Natural killer cell treated with Interleukin-12 subunit alpha and Interleukin-12 subunit beta and Interleukin-15 and Interleukin-18, amount 100 ng/mL, for 72 hours (primary cell): ENCODE measurements at regions not wholly inside any gene's neighbourhood (a gene's known extent, or its start where the extent isn't known, plus 50 kb on each side); places are given as distances from the start of the nearest gene placed in this dataset.

Source experiments
- ATAC-seq, 2 donors: fragments of 150-1000 bp; cut with Tn5 transposase in 1 of 2; sonication (Bioruptor Pico), chemical (Tn5 transposase) in 1 of 2; 2 replicates each; pipeline ENCODE4 v1.10.0; 2021
- DNase-seq: peaks from one replicate; pipeline ENCODE4 v3.0.0; 2022; ENCODE audit warnings: low spot score
- H3K27ac Mint-ChIP-seq, 2 donors: 1 replicate in 1 of 2; 2 replicates in 1 of 2; pipeline ENCODE4 v1.8.0; 2022; ENCODE audit warnings: mixed read lengths in 2 of 2, mild to moderate bottlenecking in 1 of 2, moderate library complexity in 1 of 2
- H3K27me3 Mint-ChIP-seq, 2 donors: 1 replicate in 1 of 2; 2 replicates in 1 of 2; pipeline ENCODE4 v1.8.0; 2022; ENCODE audit warnings: mixed read lengths in 2 of 2
- H3K36me3 Mint-ChIP-seq: one replicate; pipeline ENCODE4 v1.8.0; 2022; ENCODE audit warnings: mixed read lengths
- H3K4me1 Mint-ChIP-seq, 2 donors: 1 replicate in 1 of 2; 2 replicates in 1 of 2; pipeline ENCODE4 v1.8.0; 2022; ENCODE audit warnings: low read depth in 2 of 2, mixed read lengths in 2 of 2, mild to moderate bottlenecking in 1 of 2
- H3K4me3 Mint-ChIP-seq: one replicate; pipeline ENCODE4 v1.8.0; 2022; ENCODE audit warnings: mixed read lengths
- H3K9me3 Mint-ChIP-seq: 2 replicates; pipeline ENCODE4 v1.8.0; 2022; ENCODE audit warnings: mixed read lengths

DNA sequence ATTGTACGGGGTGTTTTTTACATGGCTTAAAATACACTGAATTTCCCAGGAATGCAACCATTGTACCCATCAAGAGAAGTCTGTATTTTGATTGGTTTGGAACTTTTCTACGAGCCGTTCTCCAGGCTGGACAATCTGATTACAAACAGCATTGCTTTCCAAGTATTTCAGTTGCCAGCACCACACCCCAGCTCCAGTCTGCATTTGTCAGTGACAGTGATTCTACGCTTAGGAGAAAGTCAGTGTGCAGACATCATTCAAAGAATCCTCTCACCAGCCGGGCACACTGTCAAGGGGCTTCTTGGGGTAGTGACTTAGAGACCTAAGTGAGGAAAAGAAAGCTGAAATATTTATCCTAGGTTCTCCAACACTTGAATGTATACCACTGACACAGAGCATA, 194.1 kb downstream of the ANAPC1 start:
- peaks cover 11 to 18% of the 10 kb centered on the region in 2 donors for H3K27me3 Mint-ChIP-seq
- no peaks in the 10 kb centered on the region for H3K9me3 Mint-ChIP-seq
- DNase-seq (no peak), ATAC-seq (no peak)
- no peak overlapping the region for H3K4me3 Mint-ChIP-seq
- H3K4me1 Mint-ChIP-seq = no peaks in the 10 kb centered on the region
- H3K27ac Mint-ChIP-seq = no peak overlapping the region
- H3K36me3 Mint-ChIP-seq = no peaks in the 10 kb centered on the region

DNA sequence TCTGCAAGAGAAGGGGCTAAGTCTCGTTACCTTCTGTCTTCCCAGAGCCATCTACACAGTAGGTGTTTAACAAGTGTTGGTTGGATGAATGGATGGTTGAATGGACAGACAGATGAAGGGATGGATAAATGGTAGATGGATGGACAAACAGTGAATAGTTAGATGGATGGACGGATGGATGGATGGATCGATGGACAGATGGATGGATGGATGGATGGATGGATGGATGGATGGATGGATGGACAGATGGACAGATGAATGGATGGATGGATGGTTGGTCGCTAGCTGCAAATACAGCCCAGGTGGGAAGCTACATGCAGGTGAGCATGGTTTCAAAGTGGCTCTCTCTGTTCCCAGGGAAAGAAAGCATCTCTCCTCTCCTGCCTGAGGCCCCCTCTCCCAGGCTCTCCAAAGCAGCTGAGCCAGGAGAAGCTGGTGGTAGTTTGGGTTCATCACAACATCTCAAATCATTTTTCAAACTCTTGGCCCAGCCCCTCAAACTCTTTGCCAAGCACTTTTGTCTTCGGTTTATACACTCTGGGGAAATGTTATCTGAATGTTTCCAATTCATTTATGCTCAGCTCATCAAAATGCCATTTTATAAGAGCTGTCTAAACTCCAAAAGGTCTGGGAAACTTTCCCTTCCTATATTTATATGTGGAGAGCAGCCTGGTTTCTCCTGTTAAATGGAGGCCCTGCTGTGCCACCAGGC, 192.7 kb downstream of the ANAPC1 start:
- Mint-ChIP-seq H3K36me3 (no peaks in the 10 kb centered on the region), H3K4me1 (no peaks in the 10 kb centered on the region)

DNA sequence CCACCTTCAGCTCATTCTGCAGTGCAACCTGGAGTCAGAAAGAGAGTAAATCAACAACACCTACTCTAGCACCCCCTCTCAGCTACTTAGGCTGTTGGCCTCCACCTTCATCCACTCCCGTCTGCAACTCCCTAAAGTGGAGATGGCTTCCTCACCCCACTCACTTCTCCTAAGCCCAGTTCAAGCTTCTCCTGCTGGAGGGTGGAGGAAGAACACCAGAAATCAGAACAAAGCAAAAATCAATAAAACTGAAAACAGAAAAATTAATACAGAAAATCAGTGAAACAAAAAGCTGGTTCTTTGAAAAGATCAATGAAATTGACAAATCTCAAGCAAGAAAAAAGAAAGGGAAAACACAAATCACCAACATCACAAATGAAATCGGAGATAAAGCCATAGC, 191.7 kb downstream of the ANAPC1 start:
- ATAC-seq (no peak), DNase-seq (no peak)
- Mint-ChIP-seq H3K36me3 (no peaks in the 10 kb centered on the region), H3K9me3 (no peaks in the 10 kb centered on the region), H3K27me3 (peaks cover 15 to 25% of the 10 kb centered on the region in 2 donors), H3K4me3 (no peak overlapping the region), H3K27ac (peak overlapping the region in 1 of 2 donors; percentile 16), H3K4me1 (no peaks in the 10 kb centered on the region)

More for the DNA sequence above, 192.7 kb downstream of the ANAPC1 start:
- Mint-ChIP-seq H3K27me3 (peaks cover 15 to 25% of the 10 kb centered on the region in 2 donors), H3K4me3 (no peak overlapping the region), H3K9me3 (no peaks in the 10 kb centered on the region), H3K27ac (no peak overlapping the region)
- DNase-seq = no peak
- no peak for ATAC-seq

DNA sequence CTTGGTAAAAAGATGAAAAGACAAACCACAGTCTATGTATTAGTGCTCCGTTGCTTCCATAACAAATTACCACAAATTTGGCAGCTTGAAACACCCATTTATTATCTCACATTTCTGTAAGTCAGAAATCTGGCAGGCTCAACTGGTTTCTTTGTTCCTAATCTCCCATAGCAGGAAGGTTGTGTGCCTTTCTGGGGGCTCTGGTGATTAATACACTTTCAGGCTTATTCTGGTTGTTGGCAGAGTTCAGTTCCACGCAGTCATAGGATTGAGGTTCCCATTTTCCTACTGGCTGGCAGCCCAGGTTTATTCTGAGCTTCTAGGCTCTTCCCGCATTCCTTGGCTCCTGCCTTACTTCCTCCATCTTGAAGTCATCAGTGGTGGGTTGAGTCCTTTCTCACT, 189.3 kb downstream of the ANAPC1 start:
- Mint-ChIP-seq H3K4me3 (no peak overlapping the region), H3K27ac (peak overlapping the region in 1 of 2 donors; percentile 26), H3K27me3 (peaks cover 15 to 25% of the 10 kb centered on the region in 2 donors)

DNA sequence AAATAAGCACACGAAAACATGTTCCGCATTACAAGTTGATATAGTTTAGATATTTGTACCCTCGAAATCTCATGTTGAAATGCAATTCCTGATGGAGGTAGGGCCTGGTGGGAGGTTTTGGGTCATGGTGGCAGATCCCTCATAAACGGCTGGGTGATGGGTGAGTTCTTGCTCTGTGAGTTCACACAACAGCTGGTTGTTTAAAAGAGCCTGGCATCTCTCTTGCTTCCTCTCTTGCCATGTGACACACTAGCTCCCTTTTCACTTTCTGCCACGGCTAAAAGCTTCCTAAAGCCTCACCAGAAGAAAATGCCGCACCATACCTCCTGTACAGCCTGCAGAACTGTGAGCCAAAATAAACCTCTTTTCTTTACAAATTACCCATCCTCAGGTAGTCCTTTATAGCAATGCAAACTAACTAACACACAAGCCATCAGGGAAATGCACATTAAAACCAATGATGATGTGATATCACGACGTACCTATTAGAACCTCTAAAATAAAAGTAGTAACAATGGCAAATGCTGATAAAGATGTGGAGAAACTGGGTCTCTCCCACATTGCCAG, 188.5 kb downstream of the ANAPC1 start:
- Mint-ChIP-seq H3K36me3 (no peaks in the 10 kb centered on the region), H3K4me3 (no peak overlapping the region), H3K27me3 (peaks cover 15 to 25% of the 10 kb centered on the region in 2 donors), H3K27ac (no peak overlapping the region), H3K9me3 (no peaks in the 10 kb centered on the region), H3K4me1 (peaks cover 12% of the 10 kb centered on the region in 2 donors)
- no peak for ATAC-seq
- no peak for DNase-seq

More for the DNA sequence above, 189.3 kb downstream of the ANAPC1 start:
- Mint-ChIP-seq H3K36me3 (no peaks in the 10 kb centered on the region), H3K9me3 (no peaks in the 10 kb centered on the region), H3K4me1 (peaks cover 12% of the 10 kb centered on the region in 2 donors)
- ATAC-seq = no peak
- DNase-seq = no peak

DNA sequence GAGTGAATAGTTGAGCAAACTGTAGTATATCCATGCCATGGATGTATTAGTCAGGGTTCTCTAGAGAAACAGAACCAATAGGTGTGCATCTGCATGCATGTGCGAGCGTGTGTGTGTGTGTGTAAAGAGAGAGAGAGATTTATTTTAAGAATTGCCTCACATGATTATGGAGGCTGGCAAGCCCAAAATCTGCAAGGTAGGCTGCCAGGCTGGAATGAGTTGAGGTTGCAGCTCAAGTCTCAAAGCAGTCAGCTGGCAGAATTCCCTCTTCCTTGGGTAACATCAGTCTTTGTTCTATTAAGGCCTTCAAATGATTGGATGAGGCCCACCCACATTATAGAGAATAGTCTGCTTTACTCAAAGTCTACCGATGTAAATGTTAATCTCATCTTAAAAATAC, 187.8 kb downstream of the ANAPC1 start:
- H3K4me3 Mint-ChIP-seq = no peak overlapping the region

DNA sequence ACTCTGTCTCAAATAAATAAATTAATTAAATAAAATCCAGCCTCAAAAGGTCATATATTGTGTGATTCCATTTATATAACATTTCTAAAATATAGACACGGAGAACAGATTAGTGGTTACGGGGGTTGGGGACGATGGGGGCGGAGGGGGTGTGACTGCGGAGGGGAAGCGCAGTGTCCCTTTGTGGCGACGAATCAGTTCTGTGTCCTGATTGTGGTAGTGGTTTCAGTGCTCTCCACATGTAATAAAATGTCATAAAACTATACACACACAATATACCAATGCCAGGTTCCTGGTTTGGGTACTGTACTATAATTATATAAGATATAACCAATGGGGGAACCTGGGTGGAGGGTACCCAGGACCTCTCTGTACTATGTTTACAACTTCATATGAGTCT, 186.4 kb downstream of the ANAPC1 start:
- Mint-ChIP-seq H3K4me1 (peaks cover 20 to 28% of the 10 kb centered on the region in 2 donors), H3K4me3 (no peak overlapping the region), H3K36me3 (no peaks in the 10 kb centered on the region)

More for the DNA sequence above, 187.8 kb downstream of the ANAPC1 start:
- Mint-ChIP-seq H3K27me3 (peaks cover 12 to 20% of the 10 kb centered on the region in 2 donors), H3K36me3 (no peaks in the 10 kb centered on the region), H3K27ac (no peak overlapping the region), H3K9me3 (no peaks in the 10 kb centered on the region), H3K4me1 (peaks cover 12 to 15% of the 10 kb centered on the region in 2 donors)
- no peak for DNase-seq
- no peak for ATAC-seq

DNA sequence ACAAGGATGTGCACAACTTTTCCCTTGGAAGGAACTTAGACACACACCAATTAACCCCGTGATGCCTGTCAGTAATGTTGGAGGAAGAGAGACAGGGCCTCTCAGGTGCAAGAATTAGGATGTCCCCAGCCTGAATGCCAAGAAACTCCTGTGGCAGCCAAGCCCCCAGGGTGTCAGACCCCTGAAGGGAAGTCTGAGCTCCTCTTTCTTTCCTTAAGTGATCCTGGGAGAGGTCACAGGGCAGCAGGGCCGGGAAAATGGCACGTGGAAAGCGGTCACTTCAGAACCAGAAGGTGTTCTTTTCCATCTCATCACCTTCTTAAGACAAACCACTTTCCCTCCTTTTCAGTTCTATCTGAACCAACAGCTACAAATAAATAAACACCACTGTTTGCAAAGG, 185.9 kb downstream of the ANAPC1 start:
- ATAC-seq = no peak
- Mint-ChIP-seq H3K36me3 (no peaks in the 10 kb centered on the region), H3K9me3 (no peaks in the 10 kb centered on the region), H3K4me1 (peaks cover 20 to 28% of the 10 kb centered on the region in 2 donors), H3K4me3 (no peak overlapping the region), H3K27me3 (peaks cover 17 to 18% of the 10 kb centered on the region in 2 donors), H3K27ac (no peak overlapping the region)
- DNase-seq = no peak

More for the DNA sequence above, 186.4 kb downstream of the ANAPC1 start:
- Mint-ChIP-seq H3K27ac (no peak overlapping the region), H3K9me3 (no peaks in the 10 kb centered on the region), H3K27me3 (peaks cover 18% of the 10 kb centered on the region in 2 donors)
- ATAC-seq (no peak), DNase-seq (no peak)

DNA sequence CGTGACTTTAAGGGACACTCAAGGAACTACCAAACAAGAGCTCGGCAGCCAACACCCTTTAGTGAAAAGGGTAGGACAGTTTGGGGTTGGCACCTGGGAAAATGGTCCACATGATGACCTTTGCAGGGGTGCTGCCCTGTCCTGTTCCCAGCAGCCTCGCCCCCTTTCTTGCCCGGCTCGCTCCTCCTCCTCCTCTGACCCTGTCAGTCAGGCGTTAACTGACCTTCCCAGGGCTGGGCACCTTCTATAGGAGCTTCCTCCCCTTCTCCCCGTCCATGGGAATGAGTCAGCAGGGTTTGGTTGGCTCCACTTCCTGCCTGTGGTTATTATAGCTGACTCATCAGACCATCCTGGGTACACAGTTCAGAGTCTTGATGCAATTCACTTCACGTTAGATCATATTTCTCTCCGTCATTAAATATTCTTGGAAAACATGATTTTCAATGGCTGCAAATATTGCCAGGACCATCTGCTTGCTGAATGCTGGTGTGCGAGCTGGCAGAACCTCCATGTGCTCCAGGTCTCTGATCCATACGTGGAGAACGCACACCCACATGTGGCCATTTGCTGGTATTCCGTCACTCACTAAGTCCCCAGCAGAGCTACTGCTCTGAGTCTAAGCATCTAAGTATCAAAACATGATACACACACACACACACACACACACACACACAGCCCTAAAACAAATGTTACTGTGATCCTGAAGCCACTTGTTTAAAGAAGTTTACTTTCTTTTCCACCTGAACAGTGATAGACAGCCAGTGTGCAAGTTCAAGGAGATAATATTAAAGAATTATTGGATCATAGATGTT, 185.0 kb downstream of the ANAPC1 start:
- DNase-seq (peak; percentile 88), ATAC-seq (peak; percentile 98)
- Mint-ChIP-seq H3K27ac (peak overlapping the region; percentile 67 to 79), H3K36me3 (no peaks in the 10 kb centered on the region), H3K4me3 (peak overlapping the region; percentile 66), H3K27me3 (peaks cover 9 to 15% of the 10 kb centered on the region in 2 donors), H3K9me3 (no peaks in the 10 kb centered on the region), H3K4me1 (peaks cover 20 to 28% of the 10 kb centered on the region in 2 donors)

DNA sequence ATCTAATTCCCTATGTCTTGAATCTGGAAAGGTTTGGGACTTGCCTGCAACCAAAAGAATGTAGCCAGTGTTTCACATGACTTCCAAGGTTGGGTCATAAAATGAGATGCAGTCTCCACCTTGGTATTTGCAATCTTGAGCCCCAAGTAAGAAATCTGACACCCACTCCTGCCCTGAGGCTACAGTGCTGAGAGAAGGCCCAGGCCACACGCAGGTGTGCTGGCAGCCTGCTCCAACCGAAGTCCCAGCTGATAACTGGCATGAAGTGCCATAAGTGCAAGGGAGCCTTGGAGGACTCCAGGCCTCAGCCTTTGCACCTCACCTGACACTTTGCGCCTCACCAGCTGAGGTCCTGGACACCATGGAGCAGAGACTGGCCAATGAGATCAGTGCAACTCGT, 182.7 kb downstream of the ANAPC1 start:
- peaks cover 29 to 40% of the 10 kb centered on the region in 2 donors for H3K4me1 Mint-ChIP-seq

DNA sequence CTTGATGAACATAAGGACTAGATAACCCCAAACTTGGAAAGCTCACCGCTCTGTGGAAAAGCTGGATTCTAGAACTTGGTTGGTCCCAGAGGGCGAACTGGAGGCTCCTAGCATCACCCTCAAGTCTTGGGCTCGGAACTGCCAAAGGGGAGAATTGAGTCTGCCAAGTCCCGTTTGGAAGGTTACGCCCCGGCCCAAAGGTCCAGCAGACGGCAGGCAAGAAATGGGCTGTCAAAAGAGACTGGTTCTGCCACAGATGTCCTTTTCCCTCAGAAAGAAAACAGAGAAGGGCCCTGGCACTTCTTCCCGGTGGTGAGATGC, 182.2 kb downstream of the ANAPC1 start:
- no peak for ATAC-seq
- no peak for DNase-seq
- no peak overlapping the region for H3K4me3 Mint-ChIP-seq
- no peaks in the 10 kb centered on the region for H3K9me3 Mint-ChIP-seq
- peaks cover 29 to 40% of the 10 kb centered on the region in 2 donors for H3K4me1 Mint-ChIP-seq
- peaks cover 0 to 7% of the 10 kb centered on the region in 2 donors for H3K27me3 Mint-ChIP-seq
- H3K27ac Mint-ChIP-seq = peak overlapping the region; percentile 39 to 57
- H3K36me3 Mint-ChIP-seq = no peaks in the 10 kb centered on the region

More for the DNA sequence above, 182.7 kb downstream of the ANAPC1 start:
- Mint-ChIP-seq H3K36me3 (no peaks in the 10 kb centered on the region), H3K27me3 (peaks cover 0 to 7% of the 10 kb centered on the region in 2 donors), H3K9me3 (no peaks in the 10 kb centered on the region), H3K27ac (peak overlapping the region; percentile 39 to 57), H3K4me3 (no peak overlapping the region)
- no peak for DNase-seq
- ATAC-seq = no peak

DNA sequence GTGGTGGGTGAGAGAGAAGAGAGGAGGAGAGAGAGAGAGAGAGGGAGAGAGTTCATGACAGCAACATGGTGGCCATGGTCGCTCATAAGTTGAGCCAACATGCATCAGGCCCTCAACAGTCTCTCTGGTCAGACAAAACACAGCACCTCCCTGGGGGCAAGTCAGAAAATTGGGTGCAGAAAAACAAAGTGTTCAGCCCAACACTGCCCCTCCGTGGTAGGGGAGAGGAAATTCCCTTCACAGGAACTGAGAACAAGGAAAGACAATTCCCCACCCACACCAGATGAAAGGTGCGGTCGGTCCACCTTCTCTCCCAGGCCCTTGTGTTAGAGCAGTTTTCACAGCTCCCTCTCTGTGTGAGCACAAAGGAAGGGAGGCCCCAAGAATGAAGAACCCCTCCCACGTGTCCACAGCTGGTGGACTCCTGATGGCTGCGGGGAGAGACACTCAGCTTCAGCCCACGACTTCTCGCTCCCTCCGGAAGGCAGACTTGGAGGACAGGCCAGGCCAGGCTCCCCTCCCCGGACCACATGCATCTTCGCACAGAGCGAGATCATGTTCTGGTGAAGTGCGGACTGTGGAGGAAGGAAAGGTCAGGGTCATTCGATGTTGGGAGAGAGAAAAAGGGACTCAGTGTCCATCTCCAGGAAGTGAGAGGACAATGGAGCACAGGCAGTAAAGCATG, 181.7 kb downstream of the ANAPC1 start:
- Mint-ChIP-seq H3K4me1 (peaks cover 29 to 40% of the 10 kb centered on the region in 2 donors), H3K36me3 (no peaks in the 10 kb centered on the region), H3K27me3 (peaks cover 0 to 7% of the 10 kb centered on the region in 2 donors), H3K27ac (peak overlapping the region; percentile 39 to 57), H3K9me3 (no peaks in the 10 kb centered on the region), H3K4me3 (no peak overlapping the region)
- DNase-seq (no peak), ATAC-seq (no peak)

DNA sequence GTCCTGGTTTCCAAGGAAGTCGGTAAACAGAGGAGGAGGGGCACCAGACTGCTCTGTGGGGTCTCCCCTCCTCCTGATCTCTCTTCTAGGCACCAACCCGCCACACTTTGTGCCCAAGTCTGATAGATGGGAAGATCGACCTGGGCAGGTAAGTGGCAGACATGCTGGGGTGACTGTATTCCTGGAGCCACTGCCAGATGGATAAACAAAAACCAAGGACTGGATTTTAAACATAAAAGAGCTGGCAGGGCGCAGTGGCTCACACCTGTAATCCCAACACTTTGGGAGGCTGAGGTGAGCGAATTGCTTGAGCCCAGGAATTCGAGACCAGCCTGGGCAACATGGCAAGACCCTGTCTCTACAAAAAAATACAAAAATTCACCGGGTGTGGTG, 181.2 kb downstream of the ANAPC1 start:
- DNase-seq = no peak
- Mint-ChIP-seq H3K4me1 (peaks cover 29 to 40% of the 10 kb centered on the region in 2 donors), H3K27me3 (peaks cover 0 to 7% of the 10 kb centered on the region in 2 donors), H3K27ac (no peak overlapping the region), H3K9me3 (no peaks in the 10 kb centered on the region), H3K36me3 (no peaks in the 10 kb centered on the region), H3K4me3 (no peak overlapping the region)
- ATAC-seq = no peak
